Stimulated activated CD4-positive, alpha-beta T cell treated with anti-CD3 and anti-CD28 coated beads, Interleukin-12 subunit alpha, Interleukin-12 subunit beta, amount 100 ng/mL, for 4 hours (primary cell): ENCODE measurements at regions not wholly inside any gene's neighbourhood (a gene's known extent, or its start where the extent isn't known, plus 50 kb on each side); places are given as distances from the start of the nearest gene placed in this dataset.
"Not testable (repeated sequence)": the region's sequence is repeated elsewhere in the genome, so short reads cannot be mapped to it uniquely, and the experiment has no call there.

ENCODE experiments used
- DNase-seq: peaks from one replicate; pipeline ENCODE4 v3.0.0-alpha.2; 2020

DNA sequence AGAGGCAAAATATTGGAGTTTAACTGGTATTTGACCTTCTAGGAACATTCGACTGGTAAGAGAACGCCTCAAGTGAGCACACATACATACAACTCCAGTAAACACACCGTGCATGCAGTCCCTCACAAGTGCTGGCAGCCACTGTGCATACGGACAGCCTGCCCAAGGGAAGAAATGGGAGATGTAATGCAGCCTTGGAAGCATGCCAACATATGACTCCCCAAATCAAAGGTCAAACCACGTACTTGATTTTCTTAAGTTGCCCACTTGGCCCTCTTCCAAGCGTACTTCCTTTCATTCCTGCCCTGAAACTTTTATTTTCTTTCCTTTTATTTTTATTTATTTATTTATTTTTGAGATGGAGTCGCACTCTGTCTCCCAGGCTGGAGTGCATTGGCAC, 206.6 kb downstream of the SPRY1 start:
- no peak for DNase-seq

DNA sequence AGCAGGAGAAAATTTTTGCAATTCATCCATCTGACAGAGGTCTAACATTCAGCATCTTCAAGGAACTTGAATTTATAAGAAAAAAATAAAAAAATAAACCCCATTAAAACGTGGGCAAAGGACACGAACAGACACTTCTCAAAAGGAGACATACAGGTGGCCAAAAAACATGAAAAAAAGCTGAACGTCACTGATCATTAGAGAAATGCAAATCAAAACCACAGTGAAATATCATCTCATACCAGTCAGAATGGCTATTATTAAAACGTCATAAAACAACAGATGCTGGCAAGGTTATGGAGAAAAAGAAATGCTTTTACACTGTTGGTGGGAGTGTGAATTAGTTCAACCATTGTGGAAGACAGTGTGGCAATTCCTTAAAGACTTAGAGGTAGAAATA, 209.2 kb downstream of the SPRY1 start:
- DNase-seq = not testable (repeated sequence)

DNA sequence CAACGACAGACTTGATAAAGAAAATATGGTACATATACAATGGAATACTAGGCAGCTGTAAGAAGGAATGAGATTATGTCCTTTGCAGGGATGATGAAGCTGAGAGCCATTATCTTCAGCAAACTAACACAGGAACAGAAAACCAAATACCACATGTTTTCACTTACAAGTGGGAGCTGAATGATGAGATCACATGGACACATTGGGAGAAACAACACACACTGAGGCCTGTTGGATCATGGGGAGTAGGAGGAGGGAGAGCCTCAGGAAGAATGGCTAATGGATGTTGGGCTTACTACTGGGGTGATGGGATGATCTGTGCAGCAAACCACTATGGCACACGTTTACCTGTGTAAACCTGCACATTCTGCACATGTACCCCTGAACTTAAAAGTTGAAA, 209.7 kb downstream of the SPRY1 start:
- no peak for DNase-seq

DNA sequence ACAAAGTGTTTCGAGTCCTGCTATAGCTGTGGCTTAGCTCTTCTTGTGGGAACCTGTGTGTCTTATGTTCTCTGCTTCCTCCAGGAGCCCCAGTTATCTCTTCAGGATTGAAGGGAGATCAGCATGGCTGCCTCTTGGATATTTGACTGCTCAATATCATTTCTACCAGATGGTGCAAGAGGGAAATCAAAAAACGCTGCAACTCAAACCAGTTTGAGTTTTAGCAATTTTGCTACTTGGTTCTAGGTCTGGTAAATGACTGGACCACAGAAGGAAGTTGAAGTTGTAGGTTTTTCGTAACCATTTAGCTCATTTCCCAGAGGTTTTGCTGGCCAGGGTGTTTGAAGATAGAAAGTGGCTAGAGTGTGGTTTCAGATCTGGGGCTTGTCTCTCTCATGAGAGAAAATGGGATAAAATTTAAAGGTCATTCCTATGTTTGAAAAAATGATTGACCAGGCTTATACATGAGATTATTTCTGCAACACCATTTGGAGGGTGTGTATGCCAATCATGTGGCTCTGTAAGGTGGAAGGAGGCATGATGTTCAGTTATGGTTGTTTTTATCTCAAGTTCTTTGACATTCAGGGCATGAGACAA, 210.4 kb downstream of the SPRY1 start:
- DNase-seq = no peak

DNA sequence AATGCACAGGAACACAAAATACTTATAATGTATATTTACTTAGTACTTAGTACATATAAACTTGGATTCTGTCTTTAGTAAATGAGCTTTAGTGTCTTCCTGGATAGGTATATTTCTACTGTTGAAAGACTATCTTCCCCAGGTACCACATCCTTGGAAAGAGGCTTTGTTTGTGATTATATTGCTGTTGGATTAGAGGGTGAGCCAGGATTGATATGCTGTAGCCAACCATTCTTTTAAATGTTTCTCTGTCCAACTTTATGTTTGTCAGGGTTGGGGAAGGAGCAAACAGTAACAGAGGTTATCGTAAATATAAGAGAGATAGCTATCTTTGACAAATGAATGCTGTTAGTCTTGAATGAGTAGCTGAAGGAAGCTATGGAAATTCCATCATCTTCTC, 213.2 kb downstream of the SPRY1 start:
- no peak for DNase-seq

DNA sequence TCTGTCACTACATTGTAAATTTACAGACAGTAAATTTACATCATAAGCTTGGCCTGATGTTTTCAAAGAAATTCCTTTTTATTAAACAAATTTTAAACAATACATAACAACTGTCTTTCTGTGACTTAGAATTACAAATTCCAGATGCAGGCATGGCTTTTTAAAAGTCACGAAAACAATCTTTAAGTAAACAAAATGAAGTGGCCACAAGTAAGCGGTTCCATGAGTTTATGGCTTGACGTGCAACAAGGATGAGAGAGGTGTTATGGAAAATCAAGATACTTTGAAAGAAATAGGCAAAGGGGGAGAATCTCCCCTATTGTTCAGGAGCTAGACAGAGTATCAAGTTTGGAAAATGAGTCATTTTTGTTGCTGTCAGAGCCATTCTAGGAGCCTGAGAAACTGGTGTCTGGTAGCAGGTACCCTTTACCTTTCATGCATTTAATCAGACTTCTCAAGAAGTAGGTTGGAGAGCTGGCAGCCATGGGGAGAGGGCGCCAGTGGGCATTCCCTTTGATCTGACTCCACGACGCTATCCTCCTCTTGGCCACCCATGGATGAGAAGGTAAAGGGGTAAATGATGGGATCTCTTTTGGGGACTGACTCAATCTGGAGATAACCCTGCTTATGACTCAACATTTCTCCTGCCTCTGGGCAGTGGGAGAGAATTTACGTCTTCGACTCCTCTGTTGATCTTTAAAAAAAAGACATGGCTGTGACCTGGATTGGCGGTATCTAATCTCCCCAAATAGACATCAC, 217.2 kb downstream of the SPRY1 start:
- DNase-seq = no peak

DNA sequence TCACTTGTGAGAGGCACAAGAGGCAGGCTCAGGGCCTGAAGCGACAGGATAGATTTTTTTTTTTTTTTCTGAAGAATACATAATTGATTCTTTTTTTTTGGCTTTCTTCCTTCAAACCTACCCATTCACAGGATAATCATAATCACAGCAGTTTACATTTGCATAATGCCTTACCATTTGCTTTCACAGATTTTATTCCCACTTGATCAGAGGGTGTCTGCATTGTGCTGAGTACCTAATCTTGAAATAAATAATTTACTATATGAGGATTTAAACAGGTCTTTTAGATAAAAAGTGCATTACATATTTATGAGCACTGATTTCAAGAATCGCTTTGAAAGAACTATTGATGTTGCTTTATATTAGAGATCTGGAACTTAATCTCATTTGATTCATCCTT, 219.3 kb downstream of the SPRY1 start:
- no peak for DNase-seq

DNA sequence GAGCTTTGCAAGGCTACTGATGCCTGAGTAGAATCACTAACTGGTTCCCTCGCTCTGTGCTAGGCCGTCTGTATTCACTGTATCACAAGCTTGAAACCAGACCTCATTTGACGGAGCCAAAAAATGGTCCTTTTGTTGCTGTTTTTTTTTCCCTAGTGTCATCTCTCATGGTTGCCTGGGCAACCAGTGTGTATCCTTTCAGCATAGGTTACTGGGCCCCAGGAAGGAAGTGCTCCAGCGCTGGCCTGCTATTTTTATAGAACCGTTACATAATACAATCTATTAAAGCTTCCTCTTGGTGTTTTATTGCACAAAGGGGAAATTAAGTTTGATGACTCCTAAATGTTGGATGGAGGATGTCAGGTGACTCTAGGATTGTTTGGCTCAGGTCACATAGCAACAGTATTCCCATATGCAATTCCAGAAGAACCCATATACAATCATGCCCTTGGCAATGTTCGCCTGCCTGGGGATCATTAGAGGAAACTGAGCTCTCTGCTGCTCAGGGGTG, 220.4 kb downstream of the SPRY1 start:
- no peak for DNase-seq

DNA sequence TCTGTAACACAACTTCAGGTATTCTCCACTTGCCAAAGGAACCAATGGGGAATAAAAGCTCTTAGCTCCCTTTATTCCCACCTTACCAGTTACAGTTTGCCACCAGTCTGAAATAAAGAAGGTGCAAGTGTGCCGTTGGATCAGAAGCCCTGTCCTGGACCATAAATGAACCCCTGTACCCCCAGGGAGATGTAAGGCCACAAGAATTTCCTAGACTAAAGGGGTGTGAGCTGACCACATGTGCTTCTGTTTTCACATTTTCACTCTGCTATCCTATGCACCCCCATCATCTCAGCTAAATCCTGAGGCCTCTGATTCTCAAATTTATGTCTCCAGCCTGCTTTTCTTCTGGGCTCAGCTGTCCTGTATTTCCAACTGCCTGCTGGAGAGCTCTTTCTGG, 221.2 kb downstream of the SPRY1 start:
- DNase-seq = no peak

DNA sequence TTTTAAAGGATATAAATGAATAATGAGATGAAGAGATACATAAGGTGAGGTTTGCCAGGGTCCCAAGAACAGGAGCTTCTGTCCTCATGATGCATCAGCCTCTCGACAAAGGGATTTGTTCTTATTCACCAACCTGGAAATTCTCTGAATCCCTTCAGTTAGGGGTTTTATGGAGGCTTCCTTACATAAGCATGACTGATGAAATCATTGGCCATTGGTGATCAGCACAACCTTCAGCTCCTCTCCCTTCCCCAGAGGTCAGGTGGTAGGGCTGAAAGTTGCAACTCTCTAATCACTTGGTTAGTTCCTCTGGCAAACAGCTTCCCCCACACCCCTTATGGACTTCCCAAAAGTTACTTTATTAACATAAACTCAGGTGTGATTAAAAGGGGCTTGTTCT, 222.0 kb downstream of the SPRY1 start:
- no peak for DNase-seq

DNA sequence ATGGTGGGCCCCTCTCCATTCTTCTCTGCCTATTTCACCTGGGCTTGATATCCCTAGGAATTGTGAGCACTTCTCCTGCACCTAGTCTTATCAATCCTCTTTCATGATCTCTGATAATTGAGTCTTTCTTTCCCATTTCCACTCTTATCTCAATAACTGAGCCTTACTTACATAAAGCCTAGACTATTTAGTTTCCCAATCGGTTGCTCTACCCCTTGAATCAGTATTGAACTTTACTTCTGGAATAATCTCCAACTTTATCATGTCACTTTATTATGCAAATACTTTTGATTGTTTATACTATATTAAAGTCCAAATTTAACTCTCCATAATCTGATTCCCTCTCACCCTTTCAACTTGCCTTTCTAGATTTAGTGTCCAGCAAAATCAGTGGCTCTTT, 222.7 kb downstream of the SPRY1 start:
- no peak for DNase-seq

DNA sequence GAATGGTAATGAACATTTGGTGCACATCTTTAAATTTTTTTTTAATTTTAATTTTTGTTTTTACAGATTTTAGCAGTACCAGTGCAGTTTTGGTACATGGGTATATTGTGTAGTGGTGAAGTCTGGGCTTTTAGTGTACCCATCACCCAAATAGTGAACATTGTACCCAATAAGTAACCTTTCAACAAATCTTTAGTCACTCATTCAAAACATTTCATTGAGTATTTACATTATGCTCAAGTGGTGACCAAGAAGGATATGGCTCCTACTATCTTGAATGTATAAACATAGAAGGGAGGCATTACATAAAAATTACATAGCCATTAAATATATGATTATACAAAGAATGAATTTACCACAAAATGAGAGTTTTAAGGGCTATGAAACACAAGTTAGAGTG, 223.3 kb downstream of the SPRY1 start:
- no peak for DNase-seq

DNA sequence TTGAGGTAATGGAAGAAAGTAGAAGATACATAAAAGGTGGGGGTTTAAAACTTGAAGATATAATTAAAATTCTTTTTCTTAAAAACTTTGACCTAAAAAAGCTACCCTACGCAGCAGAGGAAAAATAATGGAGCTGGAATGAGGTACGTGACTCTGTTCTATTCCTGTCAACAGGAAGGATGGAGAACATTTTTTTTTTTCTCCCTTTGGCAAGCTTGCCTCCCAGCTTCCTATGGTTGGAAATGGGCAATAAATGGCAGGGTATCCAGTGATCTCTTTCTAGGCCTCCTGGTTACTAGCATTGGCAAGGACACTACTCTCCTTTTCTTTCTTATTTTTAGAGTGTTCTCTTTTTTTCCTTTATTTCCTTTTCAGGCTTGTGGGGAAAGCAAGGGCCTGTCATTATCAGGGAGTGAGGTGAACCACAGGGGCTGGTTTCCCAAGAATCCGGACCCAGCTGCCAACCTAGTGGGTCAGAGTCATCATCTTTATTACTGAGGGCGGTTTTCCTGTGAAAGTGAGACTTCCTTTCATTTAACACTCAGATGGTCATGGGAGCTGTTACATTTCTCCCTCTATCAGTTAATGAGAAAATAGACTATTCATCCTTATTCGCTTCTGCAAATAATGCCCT, 224.6 kb downstream of the SPRY1 start:
- no peak for DNase-seq

DNA sequence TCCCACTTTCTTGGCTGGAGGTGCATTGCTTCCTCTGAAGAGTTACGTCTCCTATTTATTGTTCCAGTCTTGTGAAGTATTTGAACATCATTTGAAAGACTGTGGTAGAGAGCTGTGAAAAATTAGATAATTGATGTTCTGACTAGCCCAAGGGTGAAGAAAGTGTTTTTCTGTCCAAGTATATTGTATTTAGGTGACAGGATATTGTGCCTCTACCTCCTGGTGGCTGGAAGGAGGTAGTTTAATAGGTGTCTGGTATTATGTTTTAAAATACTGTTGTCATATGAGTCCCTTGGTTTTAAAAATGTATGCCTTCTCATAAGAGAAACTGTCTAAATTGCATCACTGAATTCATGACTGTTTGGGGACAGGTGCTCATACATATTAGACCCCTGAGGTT, 226.0 kb downstream of the SPRY1 start:
- DNase-seq = no peak

DNA sequence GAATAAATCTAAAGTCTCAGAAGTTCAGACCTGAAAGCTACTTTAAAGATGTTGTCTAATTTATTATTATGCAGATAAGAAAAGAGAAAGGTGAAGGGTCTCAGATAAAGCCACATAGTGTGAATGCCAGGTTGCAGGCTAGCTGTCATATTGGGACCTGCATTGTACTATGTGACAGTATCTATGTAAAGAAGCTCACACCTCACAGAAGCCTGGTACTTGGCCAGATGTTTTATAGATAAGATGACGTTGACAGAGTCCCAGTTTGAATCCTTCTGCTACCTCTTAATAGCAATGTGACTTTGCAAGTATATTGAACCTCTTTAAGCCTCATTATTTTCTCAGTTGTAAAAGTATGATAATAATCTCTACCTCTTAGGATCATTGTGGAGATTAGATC, 227.0 kb downstream of the SPRY1 start:
- no peak for DNase-seq

DNA sequence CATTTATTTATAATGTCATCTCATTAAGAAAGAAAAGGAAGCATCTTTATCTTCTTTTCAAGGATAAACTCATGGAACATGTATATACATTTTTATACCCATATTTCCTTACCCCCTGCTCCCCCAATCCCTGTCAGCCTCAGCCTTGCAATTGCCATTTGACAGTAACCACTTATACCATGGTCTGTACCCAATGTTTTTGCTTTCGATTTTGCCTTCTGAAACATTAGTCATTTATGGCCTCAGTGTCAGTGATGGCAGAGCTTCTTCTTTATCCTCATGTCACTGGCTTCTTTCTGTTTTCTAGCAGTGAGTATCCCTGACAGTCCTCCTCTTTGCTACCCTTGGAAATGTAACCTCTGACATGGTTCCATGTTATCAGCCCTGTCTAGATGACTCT, 228.4 kb downstream of the SPRY1 start:
- no peak for DNase-seq

DNA sequence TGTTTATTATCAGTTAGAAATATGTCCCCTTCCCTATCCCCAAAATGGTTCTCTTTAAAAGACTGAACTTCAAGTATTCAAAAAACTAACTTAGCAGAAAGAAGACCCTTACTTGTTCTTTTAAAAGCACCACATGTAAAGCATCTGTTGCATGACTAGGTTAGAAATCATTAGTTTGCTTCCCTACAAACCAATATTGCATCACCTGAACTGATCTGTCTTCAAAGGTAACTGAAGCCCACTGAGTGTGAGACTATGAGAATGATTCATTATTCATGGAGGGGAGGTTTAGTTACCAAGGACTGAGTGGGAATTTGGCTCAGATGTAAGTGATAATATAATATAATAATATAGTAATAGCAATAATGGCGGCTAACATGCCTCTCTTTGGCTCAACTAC, 231.7 kb downstream of the SPRY1 start:
- DNase-seq = no peak

DNA sequence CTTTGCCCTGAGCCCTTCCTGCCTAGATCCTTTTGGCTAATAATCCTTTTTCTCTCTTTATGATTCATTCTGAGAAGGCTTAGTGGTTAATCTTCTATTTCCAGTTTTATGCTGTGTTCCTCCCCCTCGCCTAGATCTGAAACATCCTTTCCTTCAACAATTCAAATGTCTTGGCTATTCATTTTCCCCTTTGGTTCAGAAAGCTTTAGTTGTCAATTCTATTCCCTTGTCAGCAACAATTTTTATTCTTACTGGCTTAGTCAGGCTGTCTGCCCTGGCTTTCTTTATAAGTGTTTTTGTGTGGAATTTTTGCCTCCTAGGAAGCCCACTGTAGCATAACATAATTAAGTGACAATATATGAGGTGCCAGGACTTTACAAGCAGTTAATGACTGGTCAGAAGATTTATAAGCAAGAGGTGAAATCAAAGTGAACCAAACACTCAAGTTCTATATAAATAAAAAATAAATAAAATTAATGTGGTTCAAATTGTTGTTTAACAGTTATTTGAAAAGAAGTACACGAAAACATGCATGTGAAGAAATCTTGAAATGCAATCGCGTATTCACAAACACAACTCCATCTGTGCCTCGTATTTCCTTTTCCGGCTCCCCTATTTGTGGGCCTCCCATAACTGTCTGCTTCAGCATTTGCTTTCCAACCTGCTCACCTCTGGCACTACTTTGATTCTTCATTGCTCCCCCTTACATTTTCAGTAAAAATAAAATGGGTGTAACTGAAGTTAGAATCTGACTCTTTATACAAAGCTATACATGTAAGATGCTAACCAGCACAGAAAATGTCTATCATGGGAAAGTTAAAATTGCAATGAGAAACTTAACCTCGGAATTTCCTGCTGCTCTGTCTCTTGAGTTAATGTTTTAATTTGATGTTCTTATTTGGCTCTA, 235.4 kb downstream of the SPRY1 start:
- no peak for DNase-seq

DNA sequence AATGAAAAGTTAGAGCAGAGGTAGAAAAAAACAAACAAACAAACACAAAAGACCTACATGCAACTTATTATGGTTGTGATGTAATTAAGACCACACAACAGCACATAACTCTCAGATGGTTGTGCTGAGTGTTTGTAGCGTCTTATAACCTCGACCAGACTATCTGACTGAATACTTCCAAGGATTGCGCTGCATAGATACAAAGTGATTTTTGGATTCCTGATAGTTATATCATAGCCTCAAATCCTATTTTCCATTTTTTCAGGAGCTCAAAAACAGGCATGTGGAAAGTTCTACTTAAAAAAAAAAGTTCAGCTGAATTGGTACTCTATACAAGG, 236.1 kb downstream of the SPRY1 start:
- DNase-seq = no peak

DNA sequence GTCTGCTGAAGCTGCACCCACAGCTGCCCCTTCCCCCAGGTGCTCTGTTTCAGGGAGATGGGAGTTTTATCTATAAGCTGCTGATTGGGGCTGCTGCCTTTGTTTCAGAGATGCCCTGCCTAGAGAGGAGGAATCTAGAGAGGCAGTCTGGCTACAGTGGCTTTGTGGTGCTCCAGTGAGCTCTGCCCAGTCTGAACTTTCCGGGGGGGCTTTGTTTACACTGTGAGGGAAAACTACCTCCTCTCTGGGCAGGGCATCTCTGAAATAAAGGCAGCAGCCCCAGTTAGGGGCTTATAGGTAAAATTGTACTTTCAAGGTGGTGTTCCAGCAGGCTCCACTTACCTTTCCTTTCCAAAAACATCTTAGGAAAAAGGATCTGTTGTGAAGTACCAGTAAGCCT, 242.2 kb downstream of the SPRY1 start:
- DNase-seq = no peak

DNA sequence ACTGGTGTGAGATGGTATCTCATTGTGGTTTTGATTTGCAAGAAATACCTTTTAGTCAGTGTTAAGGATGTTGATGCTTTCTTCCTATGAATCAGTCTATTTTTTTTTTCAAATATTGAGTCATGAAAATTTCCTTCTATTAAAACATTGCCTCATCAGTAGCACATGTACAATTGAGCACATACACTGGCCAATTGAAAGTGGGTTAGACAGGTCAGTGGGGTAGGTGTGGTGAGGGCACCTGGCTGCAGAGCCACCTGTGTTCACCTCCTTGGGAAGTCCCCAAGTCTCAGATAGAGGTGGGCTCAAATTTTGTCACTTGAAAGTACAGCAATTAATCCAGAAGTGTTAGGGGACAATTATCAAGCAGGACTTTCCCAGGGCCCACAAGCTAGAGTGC, 243.7 kb downstream of the SPRY1 start:
- DNase-seq = no peak

DNA sequence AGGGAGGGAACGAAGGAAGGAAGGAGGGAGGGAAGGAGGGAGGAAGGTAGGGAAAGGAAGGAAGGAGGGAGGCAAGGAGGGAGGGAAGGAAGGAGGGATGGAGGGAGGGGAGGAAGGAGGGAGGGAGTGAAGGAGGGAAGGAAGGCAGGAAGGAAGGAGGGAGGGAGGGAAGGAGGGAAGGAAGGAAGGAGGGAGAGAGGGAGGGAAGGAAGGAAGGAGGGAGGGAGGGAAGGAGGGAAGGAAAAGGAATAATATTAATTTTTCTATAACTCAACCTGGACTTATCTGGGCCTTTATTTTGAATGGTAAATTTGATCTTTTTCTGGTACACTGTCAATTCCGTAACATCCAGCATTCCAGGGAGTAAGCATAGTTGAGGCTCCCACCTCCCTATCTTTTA, 244.2 kb downstream of the SPRY1 start:
- no peak for DNase-seq

DNA sequence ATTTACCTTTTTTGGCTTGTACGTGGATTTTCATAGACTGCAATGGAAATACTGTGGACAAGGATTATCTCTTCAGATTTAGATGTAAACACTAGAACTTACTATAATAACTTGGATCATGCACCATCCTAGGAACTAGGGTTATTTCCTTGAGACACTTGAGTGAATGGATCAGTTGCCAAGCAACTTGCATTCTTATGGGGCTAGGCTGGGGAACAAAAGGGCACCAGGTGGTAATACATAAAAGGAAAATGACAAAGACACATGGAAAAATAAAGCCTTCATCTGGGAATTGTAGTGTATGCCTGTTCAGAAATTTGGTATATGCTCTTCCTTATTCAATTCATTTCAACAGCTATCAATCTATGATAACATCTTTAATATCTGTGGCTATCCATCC, 247.1 kb downstream of the SPRY1 start:
- no peak for DNase-seq

DNA sequence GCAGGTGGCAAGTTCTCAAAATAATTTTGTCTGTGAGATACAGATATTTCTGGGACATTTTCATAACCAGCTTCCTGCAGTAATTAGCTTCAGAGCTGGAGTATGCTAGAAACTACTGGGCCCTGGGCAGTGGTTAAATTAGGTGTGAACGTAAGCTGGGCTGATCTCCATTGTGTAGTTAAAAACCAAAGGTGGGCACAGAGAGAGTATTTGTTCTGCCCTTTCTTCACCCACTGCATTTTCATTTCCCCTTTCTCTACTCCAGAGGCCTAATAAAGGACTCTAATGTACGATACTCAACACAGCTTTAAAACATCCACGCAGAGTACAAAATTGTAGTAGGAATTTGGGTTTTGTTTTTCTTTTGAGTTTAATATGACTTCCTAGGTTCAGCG, 252.7 kb downstream of the SPRY1 start:
- DNase-seq = no peak
